ENCODE measurements at regions not wholly inside any gene's neighbourhood (a gene's known extent, or its start where the extent isn't known, plus 50 kb on each side); places are given as distances from the start of the nearest gene placed in this dataset.

DNA sequence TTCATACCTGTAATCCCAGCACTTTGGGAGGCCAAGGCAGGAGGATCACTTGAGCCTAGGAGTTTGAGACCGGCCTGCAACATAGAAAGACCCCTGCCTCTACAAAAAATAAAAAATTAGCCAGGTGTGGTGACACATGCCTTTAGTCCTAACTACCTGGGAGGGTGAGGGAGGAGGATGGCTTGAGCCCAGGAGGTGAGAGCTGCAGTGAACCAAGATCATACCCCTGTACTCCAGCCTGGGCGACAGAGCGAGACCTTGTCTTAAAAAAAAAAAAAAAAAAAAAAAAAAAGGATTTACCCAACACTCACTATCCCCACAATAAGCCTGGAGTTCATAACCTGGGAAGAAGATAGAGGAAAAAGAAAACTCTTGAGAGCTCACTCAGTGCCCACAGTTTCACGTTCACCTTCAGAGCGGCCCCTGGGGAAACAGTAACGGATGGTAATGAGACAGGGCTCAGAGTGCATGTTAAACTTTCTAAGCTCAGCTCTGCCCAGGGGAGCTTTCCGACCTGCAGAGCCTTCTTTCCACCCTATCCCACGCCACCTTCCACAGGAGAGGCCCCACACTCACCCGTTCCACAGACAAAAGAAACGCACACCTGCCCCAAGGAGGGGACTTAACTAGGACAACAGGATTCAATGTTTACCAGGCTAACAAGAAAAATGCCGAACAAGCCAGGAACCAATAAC is 259.8 kb upstream of the KLF14 start:
- no peak for DNase-seq (ENCODE audit: low spot score)
- TF ChIP-seq CTCF (IDR thresholded peaks at IDR 0.05), result no peak
- no peak for ATAC-seq (ENCODE audit: low FRiP score)

DNA sequence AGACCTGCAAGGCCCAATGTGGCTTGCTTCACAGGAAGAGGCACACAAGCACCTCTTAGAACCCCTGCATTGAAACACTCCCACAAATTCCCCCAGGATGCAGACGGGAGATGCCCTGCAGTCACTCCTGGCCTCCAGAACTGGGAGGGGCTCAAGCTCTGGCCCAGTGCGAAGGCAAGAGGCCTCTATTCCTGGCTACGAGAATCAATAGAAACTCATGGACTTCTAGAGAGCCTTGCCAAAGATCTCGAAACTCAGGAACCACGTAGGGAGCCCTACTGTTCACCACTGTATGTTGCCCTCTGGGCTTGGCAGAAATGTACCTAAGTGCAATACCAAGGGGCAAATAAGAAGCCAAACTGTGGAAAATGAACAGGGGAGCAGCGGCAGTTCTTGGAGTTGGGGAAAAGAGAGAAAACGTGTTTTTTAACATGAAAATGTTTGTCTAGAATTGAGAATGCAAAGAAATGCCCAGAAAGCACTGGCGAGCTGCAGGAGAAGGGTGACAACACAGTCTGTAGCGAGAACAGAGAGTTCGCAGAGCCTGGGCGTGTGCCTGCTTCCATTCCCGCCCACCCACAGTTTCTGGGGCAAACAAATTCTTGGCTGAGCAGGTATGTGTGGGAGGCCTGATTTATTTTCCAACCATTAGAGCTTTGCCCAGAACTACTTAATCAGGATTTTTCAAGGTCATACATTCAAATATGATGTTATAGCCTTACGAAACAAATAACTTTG is 260.5 kb upstream of the KLF14 start:
- TF ChIP-seq CTCF (IDR thresholded peaks at IDR 0.05), result no peak
- DNase-seq (ENCODE audit: low spot score) (no peak), ATAC-seq (ENCODE audit: low FRiP score) (peak; percentile 88)

GRCh38 chr7:130995252-130996081 is 261.5 kb upstream of the KLF14 start:
- DNase-seq (ENCODE audit: low spot score) (no peak), ATAC-seq (ENCODE audit: low FRiP score) (peak; percentile 41)
- no peak for TF ChIP-seq CTCF (IDR thresholded peaks at IDR 0.05)

GRCh38 chr7:130996205-130996832 is 262.3 kb upstream of the KLF14 start:
- TF ChIP-seq CTCF (IDR thresholded peaks at IDR 0.05), result no peak
- ATAC-seq (ENCODE audit: low FRiP score) (no peak), DNase-seq (ENCODE audit: low spot score) (no peak)

- ATAC-seq (ENCODE audit: low FRiP score), result peak; percentile 35
- no peak for DNase-seq (ENCODE audit: low spot score)
- no peak for TF ChIP-seq CTCF (IDR thresholded peaks at IDR 0.05)
These were observed 262.8 kb upstream of the KLF14 start for GRCh38 chr7:130996833-130997231.

DNA sequence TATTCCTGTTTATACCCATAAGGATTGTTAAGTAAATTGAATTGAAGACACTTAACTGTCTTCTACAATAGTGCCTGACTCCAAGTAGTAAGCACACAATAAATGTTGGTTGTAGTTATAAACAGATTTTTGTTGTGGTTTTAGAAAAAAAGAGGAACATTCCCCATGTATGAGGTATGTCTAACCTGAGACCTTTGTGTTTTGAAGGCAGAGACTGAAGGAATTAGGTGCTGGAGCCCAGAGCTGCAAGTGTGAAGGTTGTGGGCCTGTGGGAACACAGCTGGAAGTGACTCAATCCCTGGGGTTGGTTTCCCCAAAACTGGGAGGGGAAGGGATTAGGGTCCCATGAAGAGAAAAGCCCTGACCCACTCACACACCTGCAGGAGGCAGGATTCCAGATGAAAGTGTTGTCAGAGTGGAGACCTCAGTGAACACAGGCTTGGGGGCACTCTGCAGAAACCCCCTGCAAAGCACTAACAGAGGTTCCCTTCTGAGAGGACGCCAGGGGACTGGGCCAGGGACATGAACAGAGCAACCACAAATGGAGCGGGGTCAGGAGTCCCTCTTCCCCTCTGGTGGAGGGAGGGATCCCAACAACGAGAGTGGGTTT is 265.1 kb upstream of the KLF14 start:
- no peak for DNase-seq (ENCODE audit: low spot score)
- TF ChIP-seq CTCF (IDR thresholded peaks at IDR 0.05), result no peak
- ATAC-seq (ENCODE audit: low FRiP score), result no peak

All from omental fat pad (tissue), 3 donors.